HFF-Myc (cell line): ENCODE measurements at regions not wholly inside any gene's neighbourhood (a gene's known extent, or its start where the extent isn't known, plus 50 kb on each side); places are given as distances from the start of the nearest gene placed in this dataset.

Source experiments
- DNase-seq: peaks from one replicate; pipeline ENCODE4 v3.0.0-alpha.2; 2011; ENCODE audit warnings: low read depth; ENCODE audit errors: extremely low read depth
- H3K4me3 ChIP-seq: replicated peaks from 2 replicates; pipeline ENCODE4 v1.5.1; 2011; ENCODE audit warnings: low read depth, mild to moderate bottlenecking, control low read depth, low read length
- CTCF ChIP-seq: IDR thresholded peaks from 2 replicates; pipeline ENCODE4 v1.5.1; 2012; ENCODE audit warnings: mild to moderate bottlenecking, low read depth, low read length, control low read depth; ENCODE audit errors: missing control alignments

GRCh38 chr3:194800002-194800401 is 114.3 kb downstream of the FAM43A start:
- H3K4me3 ChIP-seq, result no peak overlapping the region
- TF ChIP-seq CTCF, result no peak
- DNase-seq, result no peak

GRCh38 chr3:194801461-194802432 is 116.1 kb downstream of the FAM43A start:
- TF ChIP-seq CTCF, result no peak
- H3K4me3 ChIP-seq, result no peak overlapping the region
- DNase-seq, result no peak

GRCh38 chr3:194804796-194805195 is 119.1 kb downstream of the FAM43A start:
- TF ChIP-seq CTCF, result no peak
- no peak overlapping the region for H3K4me3 ChIP-seq
- no peak for DNase-seq

GRCh38 chr3:194805546-194805945 is 119.9 kb downstream of the FAM43A start:
- H3K4me3 ChIP-seq, result no peak overlapping the region
- no peak for DNase-seq
- no peak for TF ChIP-seq CTCF

GRCh38 chr3:194806991-194807630 is 121.4 kb downstream of the FAM43A start:
- no peak for TF ChIP-seq CTCF
- no peak for DNase-seq
- no peak overlapping the region for H3K4me3 ChIP-seq

- DNase-seq, result no peak
- H3K4me3 ChIP-seq, result no peak overlapping the region
- TF ChIP-seq CTCF, result no peak
These were observed 123.0 kb downstream of the FAM43A start for GRCh38 chr3:194808640-194809097.
